ENCODE measurements at regions not wholly inside any gene's neighbourhood (a gene's known extent, or its start where the extent isn't known, plus 50 kb on each side); places are given as distances from the start of the nearest gene placed in this dataset.

DNA sequence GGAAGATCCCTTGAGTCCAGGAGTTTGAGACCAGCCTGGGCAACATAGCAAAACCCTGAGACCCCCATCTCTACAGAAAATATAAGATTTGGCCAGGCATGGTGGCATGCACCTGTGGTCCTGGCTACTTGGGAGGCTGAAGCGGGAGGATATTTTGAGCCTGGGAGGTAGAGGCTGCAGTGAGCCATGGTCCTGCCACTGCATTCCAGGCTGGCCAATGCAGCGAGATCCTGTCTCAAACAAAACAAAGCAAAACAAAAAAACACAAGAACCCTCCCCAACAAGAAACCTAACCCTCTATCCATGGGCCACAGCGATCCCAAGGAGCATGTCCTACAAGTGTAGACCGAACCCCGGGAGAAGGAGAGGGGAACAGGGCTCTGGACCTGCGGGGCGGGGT is 133.3 kb downstream of the MGAT5B start:
- no peak for DNase-seq

DNA sequence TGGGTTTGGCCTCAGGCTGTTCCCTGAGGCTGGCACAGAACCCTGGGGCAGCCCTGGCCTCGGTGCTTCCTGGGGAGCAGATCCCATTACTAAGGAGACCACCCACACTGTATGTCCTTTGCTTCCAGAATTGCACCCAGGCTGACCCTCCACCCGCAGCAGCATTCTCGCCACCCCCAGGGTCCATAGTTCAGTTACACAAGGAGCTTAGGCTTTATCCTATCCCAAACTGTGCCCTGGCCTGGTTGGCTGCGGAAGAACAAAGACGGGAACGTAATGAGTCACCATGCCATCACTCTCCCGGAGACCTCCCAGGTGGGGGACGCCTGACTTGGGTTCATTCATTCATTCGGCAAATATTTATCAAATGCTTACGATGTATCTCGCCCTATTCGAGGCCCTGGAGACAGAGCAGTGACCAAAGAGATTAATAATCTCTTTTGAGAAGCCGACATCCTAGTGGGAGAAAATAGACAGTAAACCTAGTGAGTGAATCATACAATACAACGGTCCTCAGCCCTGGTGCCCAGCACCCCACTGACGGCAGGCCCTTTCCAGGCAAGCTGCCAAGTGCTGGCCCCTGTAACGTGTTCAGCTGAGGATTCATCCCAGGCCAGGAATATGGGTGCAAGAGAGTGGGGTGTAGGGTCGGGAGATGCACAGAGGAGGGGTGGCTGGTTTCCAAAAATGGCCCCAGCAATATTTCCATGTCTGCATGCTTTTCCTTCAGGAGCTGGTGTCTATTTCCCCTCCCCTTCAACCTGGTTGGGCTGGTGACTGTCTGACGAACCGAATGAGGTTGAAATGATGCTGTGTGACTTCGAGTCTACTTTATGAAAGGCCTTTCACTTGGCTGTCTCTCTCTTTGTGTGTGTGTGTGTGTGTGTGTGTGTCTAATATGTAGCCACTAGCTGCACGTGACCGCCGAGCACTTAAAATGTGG is 134.2 kb downstream of the MGAT5B start:
- DNase-seq: no peak

DNA sequence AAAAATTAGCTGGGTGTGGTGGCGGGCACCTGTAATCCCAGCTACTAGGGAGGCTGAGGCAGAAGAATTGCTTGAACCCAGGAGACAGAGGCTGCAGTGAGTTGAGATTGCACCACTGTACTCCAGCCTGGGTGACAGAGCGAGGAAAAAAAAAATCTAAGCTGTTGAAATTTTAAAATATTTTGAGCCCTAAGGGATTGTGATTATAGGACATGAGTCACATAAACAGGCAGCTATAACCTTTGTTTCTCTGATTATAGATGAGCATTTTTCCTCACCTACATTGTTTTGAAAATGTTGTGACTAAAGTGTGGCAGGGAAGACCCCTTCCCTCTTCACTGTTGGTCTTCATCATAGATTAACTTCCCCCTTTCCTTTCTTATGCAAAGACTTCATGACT is 135.5 kb downstream of the MGAT5B start:
- no peak for DNase-seq

DNA sequence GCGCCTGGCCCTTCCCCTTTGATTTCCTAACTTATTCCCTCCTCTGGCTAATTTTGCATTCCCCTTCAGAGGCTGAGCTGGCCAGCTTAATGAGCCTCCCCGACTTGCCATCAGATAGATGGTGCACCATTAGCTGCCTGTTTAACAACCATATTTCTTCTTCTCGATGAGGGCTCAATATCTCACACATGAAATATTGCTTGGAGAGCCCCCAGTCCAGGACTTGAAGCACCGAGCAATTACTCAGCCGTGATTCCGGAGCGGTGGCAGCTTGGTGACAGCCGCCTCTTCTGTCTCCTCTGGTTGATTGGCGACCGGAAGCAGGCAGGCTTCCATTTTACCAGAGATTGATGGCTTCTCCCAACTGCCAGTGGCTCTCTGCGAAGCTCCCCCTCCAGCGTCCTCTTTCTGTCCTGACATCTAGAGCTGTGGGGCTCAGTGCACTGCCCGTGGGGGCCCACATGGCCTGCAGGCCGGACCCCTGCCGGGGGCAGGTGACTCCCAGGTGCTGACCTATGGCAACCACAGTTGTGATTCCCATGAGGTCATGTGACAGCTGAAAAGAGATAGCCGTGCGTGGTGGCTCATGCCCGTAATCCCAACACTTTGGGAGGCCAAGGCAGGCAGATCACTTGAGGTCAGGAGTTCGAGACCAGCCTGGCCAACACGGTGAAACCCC is 133.7 kb upstream of the SEC14L1 start:
- DNase-seq: no peak

DNA sequence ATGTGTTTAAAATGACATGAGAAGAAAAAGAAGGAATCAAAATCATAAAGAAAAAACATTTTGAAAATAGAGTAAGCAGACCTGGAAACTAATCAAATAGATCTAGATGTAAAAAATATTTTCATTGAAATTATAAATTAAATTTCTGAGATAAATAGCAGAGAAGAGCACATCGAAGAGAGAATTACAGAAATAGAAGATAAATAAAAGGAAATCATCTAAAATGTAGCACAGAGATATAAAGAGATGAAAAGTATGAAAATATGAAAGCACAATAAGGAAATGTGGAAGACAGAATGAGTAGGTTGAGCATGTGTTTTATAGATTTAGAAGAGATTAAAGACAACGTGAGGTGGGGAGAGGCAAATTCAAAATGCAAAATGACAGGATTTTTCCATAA is 130.9 kb upstream of the SEC14L1 start:
- no peak for DNase-seq

DNA sequence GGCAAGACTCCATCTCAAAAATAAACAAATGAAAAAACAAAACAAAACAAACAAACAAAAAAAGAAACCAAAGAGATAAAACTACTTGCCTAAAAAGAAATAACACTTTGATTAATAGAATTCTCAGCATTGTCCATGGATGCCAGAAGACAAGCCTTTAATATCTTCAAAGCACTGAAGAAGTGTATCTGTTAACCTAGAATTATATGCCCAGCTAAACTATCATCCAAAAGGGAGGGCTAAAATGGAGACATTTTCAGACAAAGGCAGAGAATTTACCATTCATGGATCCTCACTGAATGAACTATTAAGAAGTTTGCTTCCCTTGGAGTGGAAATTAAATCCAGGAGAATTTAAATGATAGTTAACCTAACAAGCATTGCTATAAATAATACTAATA is 130.1 kb upstream of the SEC14L1 start:
- DNase-seq: no peak

DNA sequence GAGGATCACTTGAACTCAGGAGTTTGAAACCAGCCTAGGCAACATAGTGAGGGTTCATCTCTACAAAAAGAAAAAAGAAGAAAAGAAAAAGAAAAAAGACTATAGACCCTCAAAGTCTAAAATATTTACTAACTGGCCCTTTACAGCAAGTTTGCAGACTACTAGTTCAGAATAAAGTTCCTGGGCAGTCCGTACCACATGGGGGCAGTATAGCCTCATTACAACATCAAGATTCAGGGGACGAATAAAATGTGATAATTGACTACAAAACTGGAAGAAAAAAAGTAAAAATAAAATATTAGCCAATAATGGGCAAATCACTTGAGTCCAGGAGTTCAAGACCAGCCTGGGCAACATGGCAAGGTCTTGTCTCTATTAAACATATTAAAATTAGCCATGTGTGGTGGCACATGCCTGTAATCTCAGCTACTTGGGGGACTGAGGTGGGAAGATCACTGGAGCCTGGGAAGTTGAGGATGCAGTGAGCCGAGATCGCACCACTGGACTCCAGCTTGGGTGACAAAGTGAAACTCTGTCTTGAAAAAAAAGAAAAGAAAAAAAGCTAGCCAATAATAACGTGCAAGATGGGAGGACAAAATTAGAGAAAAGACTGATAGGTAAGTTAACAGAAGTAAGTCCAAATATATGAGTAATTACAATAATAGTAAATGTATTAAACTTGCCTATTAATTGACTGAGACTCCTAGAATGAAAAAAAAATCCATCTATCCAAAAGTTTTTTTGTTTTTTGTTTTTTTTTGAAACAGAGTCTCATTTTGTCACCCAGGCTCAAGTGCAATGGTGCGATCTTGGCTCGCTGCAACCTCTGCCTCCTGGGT is 129.4 kb upstream of the SEC14L1 start:
- peak; percentile 41 for DNase-seq

DNA sequence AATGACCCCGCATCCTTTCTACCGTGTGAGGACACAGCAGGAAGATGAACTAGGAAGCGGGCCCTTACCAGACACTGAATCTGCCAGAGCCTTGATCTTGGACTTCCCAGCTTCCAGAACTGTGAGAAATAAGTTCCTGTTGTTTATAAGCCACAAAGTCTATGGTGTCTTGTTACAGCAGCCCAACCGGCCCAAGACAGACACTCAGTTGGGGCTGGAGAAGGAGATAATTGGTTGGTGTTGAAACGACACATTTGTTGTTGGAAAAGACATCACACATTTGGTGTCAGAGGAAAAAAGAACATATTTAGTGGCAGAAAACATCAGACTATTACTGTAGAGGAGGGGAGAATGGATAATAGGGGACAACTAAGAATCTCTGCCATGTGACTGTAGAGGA is 122.3 kb upstream of the SEC14L1 start:
- DNase-seq: no peak

DNA sequence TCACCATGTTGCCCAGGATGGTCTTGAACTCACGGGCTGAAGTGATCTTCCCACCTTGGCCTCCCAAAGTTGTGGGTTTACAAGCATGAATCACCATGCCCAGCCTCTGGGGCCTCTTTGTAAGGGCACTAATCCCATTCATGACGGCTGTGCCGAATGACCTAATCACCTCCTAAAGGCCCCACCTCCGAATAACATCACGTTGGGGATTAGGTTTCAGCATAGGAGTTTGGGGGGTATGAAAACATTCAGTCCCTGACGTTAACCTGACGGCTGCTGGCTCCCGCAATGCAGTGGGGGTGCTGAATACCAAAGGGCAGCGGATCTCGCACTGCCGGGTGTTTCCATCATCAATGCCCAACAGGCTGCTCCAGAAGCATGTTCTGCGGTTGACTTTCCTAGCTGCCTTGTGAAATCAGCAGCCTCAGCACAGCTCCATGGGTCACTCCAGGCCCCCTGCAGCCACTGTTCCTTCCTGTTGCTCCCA is 120.8 kb upstream of the SEC14L1 start:
- DNase-seq: no peak

DNA sequence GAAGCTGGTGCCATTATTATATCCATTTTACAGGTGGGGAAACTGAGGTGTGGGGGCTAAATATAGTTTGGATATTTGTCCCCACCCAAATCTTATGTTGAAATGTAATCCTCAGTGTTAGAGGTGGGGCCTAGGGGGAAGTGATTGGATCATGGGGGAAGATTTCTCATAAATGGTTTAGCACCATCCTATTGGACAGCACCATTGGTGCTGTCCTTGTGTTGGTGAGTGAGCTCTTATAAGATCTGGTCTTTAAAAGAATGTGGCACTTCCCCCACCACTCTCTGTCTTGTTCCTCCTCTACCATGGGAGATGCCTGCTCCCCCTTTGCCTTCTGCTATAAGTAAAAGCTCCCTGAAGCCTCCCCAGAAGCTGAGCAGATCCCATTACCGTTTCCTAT is 119.8 kb upstream of the SEC14L1 start:
- no peak for DNase-seq

DNA sequence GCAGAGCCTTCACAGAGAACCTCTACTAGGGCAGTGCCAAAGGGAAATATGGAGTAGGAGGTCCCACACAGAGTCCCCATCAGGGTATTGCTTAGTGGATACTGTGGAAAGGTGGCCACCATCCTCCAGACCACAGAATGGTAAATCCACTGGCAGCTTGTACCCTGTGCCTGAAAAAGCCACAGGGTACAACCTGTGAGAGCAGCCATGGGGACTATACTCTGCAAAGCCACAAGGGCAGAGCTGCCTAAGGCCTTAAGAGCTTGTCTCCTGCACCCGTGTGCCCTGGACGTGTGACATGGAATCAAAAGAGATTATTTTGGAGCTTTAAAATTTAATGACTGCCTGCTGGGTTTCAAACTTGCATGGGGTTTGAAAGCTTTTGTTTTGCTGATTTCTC is 118.0 kb upstream of the SEC14L1 start:
- DNase-seq: no peak

DNA sequence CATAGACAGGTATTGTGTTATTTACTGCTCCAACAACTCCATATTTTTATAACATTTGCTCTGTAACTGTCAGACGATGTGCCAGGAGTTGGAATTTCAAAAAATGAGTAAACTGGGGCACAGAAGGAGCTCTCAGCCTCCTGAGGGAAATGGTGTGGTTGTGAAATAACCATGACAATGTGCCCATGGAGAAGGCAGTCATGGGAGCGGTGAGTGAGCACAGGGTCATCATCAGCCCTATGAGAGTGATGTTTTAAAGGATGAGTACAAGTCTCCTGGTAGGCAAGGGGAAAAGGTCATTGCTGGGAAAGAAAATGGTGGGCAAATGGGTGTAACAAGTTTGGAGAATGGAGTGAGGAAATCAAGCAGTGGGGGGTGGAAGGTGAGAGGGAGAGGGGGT is 115.0 kb upstream of the SEC14L1 start:
- DNase-seq: no peak

DNA sequence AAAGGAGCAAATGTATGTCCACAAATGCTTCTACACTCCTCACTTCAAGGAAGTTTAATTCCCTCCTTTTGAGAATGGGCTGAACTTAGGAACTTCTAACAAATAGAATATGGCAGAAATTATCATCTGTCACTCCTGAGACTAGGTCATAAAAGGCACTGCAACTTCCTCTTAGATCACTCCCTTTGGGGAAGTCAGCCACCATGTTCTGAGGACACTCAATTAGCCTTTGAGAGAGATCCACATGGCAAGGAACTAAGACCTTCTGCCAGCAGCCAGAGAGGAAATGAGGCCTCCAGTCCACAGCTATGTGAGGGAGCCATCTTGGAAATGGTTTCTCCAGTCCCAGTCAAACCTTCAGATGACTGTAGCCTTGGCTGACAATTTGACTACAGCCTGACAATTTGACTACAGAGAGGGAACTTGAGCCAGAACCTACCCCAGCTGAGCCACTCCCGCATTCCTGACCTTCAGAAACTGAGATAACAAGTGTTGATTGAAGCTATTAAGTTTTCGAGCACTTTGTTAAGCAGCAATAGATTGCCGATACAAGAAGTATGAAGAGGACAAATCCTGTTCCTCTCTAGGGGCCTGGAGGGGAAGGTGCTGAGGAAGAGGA is 113.4 kb upstream of the SEC14L1 start:
- DNase-seq: no peak

DNA sequence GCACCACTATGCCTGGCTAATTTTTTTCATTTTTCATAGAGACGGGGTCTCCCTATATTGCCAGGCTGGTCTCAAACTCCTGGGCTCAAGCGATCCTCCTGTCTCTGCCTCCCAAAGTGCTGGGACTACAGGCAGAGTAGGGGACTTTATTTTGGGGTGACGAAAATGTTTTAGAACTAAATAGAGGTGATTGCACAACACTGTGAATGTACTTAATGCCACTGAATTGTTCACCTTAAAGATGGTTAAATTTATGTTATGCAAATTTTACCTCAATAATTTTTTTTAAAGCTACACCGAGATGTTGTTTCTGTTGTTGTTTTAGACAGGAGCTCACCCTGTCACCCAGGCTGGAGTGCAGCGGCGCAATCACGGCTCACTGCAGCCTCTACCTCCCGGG is 111.9 kb upstream of the SEC14L1 start:
- DNase-seq: no peak

DNA sequence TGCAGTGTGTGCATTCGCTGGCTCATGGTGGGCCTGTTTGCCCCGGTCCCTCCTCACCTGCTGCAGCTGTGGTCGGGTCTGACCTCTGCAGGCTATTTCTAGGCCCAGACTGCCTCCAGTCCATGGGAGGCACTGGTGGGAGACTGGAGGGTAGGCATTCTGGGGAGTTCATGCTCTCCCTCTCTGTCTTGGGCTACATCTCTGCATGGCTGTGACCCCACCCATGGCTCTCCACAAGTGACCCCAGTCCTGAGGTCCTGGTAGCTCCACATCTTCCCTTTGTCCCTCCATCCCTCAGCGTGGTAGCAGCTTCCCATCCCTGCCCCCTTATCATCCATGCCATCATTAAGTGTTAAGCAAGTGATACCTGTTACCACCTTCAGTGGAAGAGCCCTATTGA is 107.8 kb upstream of the SEC14L1 start:
- DNase-seq: no peak

DNA sequence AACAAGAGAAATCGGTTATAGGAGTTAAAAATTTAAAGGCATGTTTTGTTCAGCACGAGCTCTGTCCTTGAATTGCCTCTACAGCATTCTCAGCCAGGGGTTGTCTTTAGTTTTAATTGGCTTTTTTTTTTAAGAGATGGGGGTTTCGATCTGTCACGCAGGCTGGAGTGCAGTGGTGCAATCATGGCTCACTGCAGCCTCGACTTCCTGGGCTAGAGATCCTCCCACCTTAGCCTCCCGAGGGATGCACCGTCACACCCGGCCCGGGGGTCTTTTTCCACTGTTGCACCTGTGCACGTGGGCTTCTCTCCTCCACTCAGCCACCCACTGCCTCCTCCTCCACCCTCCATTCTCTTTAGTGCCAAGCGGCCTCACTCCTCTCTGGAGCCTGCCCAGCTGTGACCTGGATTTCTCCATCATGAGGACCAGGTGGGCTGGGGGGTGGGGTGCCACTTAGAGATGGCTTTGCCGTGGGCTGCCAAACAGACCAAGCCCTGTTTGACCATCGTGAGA is 106.8 kb upstream of the SEC14L1 start:
- no peak for DNase-seq

DNA sequence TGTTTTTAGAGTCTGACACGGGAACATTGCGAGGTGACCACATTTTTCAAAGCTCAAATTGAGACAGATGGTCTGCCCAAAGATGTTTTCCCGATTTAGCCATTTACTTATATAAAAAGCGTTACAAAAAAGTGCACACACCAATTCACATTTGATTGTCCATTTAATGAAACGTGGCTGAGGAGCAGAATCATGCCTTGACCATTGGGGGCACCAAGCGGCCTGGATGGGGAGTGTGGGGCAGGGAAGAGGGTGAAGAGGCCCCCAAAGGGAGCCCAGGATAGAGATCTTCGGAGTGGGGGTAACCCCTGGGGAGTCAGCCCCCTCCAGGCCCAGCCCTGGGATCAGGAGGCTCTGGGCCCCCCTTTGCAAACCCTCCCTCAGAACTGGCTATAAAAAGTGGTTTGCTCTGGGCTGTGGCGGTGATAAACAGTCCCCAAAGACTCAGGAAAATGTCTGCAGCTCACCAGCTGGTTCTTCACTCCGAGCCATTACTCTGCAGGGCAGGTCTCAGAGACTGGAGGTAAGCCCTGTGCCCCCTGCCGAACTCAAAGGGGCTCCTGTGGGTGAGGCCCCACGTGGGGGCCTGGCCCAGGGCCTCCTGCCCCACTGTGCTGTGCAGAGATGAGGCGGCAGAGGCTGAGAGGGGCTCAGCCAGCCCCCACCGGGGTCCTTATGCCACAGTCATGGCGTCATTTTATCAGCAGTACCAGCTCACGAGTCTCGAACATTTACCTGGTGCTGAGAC is 105.9 kb upstream of the SEC14L1 start:
- DNase-seq: no peak

DNA sequence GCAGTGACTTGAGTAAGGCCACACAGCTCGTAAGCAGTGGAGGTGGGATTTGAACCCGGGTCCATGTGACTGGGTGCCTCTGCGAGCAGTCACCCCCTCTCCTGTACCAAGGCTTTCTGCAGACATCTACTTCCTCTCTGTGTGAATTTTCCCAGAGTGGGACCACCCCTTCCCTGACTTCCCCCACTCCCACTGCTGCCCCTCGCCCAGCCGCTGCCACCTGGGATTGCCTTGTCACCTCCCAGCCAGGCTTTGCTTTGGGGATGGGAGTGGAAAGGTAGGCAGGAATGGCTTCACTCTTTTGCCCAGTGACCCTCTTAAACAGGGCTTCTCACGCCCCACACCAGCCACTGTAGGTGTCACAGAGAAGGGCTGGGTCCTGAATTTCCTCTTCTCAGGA is 105.2 kb upstream of the SEC14L1 start:
- no peak for DNase-seq

DNA sequence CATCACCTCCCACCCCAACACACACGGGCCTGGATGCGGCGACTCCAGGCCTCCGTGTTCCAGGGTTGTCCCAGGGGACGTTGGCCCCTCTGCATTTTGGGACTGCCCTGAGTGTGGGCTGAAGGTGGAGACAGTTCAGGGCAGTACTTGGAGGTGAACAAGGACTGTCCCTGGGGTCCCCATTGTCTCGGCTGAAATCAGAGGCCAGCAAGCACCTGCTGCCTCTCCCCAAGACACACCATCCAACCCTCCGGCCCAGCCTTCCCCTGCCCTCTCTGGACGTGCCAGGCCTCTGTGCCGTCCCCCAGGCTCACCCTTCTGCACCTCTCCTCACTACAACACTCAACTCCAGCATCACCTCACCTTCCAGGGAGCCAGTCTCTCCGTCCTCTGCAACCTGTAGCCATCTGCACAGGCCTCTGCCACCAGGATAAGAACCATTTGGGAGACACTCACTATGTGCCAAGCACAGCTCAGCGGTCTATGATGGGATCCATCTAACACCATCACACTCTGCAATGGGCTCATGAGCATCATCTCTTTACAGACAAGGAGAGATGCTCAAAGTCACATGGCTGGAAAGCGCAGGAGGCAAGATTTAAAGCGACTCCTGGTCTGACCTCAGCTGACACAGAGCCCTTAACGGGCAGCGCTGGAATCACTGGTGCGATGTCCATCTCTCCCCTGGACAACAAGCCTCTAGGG is 104.5 kb upstream of the SEC14L1 start:
- DNase-seq: no peak

DNA sequence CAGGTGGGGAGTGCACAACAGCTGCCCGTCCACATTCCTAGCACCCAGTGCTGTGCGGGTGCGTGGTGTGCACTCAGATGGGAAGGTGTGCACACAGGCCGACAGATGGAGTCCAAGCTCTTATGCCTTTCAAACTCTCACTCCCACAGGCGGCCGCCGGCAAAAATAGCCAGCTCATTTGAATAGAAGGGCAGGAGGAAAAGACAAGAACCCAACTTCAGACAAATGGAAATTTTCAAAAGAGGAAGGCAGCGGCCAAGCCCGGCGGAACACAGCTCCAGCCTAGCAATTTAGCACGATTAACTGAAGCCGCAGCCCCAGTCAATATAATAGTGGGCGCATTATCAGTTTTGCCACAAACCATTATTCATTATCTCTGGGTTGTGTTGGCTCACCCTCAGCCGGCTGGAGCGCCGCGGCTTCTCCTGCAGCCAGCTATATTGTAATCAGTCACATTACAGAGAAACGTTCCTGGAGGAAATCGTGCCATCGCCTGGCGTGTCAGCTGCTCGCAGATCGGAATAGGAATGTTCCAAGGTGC is 103.9 kb upstream of the SEC14L1 start:
- peak; percentile 29 for DNase-seq

DNA sequence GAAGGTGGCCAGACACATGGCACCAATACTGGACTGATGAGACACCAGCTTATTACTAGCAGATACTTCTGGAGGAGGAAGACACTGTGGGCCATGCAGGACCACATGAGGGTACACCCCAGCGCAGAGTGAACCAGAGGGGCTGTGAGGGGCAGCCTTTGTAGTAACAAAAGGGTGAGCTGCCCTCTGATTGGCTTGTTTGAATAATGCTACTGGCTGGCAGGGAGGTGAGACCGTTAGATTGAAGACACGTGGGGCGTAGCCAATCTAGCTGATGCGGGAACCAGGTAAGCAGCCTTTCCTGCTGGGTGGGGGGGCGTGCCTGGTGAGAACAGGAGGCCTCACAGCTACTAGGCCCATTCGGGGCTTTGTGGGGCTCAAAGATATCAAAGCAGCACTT is 102.8 kb upstream of the SEC14L1 start:
- no peak for DNase-seq

All from NCI-H1436 (cell line).